A673 (cell line): ENCODE measurements at regions not wholly inside any gene's neighbourhood (a gene's known extent, or its start where the extent isn't known, plus 50 kb on each side); places are given as distances from the start of the nearest gene placed in this dataset.

ENCODE experiments used
- BruUV-seq: library from RNA; stranded (reverse); fragments of 400-500 nt; replicated peaks from 2 replicates; lab custom pipeline; 2021; lab: Mats Ljungman, UMichigan
- CTCF ChIA-PET: fragments of 300-600 bp; sonication (Branson Sonifier 250); formaldehyde crosslinking; loops from one replicate; lab custom pipeline; 2022; ENCODE audit warnings: antibody characterized with exemption; lab: Charles Lee
- POLR2A ChIA-PET: fragments of 300-600 bp; sonication (Branson Sonifier 250); formaldehyde crosslinking; loops from one replicate; lab custom pipeline; 2022; ENCODE audit warnings: antibody characterized with exemption; ENCODE audit not compliant: low non-redundant PET; lab: Charles Lee
- DNase-seq: peaks from one replicate; pipeline ENCODE4 v3.0.0-alpha.2; 2015; ENCODE audit warnings: low spot score
- H3K27ac ChIP-seq: fragments of 200-600 bp; sonication (generic); 2 replicates; pipeline ENCODE4 v1.5.1; 2016; ENCODE audit warnings: mixed run types, low read depth, mild to moderate bottlenecking, mixed read lengths, antibody characterized with exemption, low read length; ENCODE audit not compliant: poor library complexity, severe bottlenecking
- H3K27me3 ChIP-seq: fragments of 200-600 bp; sonication (generic); replicated peaks from 2 replicates; pipeline ENCODE4 v1.6.1; 2017; ENCODE audit warnings: mixed run types, low read depth, mild to moderate bottlenecking, mixed read lengths, antibody characterized with exemption, low read length; ENCODE audit not compliant: insufficient read depth, poor library complexity
- H3K36me3 ChIP-seq: fragments of 200-600 bp; sonication (generic); 2 replicates; pipeline ENCODE4 v1.6.1; 2016; ENCODE audit warnings: mixed run types, mild to moderate bottlenecking, mixed read lengths, antibody characterized with exemption, low read length; ENCODE audit not compliant: insufficient read depth, poor library complexity, severe bottlenecking
- H3K4me1 ChIP-seq: fragments of 200-600 bp; sonication (generic); 2 replicates; pipeline ENCODE4 v1.6.1; 2017; ENCODE audit warnings: mixed run types, mild to moderate bottlenecking, mixed read lengths, antibody characterized with exemption, low read length; ENCODE audit not compliant: insufficient read depth, poor library complexity, severe bottlenecking
- H3K4me3 ChIP-seq: fragments of 200-600 bp; sonication (generic); 2 replicates; pipeline ENCODE4 v1.5.1; 2016; ENCODE audit warnings: low read depth, mixed run types, mild to moderate bottlenecking, mixed read lengths, low read length; ENCODE audit not compliant: poor library complexity, severe bottlenecking
- H3K9me3 ChIP-seq: fragments of 200-600 bp; sonication (generic); 2 replicates; pipeline ENCODE4 v1.6.1; 2016; ENCODE audit warnings: mixed run types, low read depth, mild to moderate bottlenecking, mixed read lengths, antibody characterized with exemption, low read length; ENCODE audit not compliant: poor library complexity, severe bottlenecking
- CTCF ChIP-seq: fragments of 300-800, 200-600 bp; sonication (generic); conservative IDR thresholded peaks from 2 replicates; pipeline ENCODE4 v1.5.1; 2017; ENCODE audit warnings: low read depth, mild to moderate bottlenecking, antibody characterized with exemption, low read length, moderate library complexity, mixed read lengths
- EZH2 ChIP-seq: fragments of 200-600 bp; sonication (generic); IDR thresholded peaks from 2 replicates; pipeline ENCODE4 v1.6.1; 2017; ENCODE audit warnings: borderline replicate concordance, low read depth, mild to moderate bottlenecking, mixed read lengths, antibody characterized with exemption, low read length; ENCODE audit not compliant: poor library complexity, severe bottlenecking
- intact Hi-C: fragments of 100-400 bp; cut with micrococcal nuclease; formaldehyde crosslinking; loops from one replicate; pipeline ENCODE4 v1.10.0; 2022; ENCODE audit not compliant: unreplicated experiment

- ChIA-PET POLR2A (no interaction called here), CTCF (no interaction called here)
- Histone ChIP-seq H3K27ac (no peak overlapping the region), H3K4me3 (no peak overlapping the region), H3K4me1 (no peaks in the 10 kb centered on the region), H3K27me3 (no peaks in the 10 kb centered on the region), H3K9me3 (no peaks in the 10 kb centered on the region), H3K36me3 (no peaks in the 10 kb centered on the region)
- TF ChIP-seq EZH2 (no peak), CTCF (no peak)
- no TSS peak for BruUV-seq
- DNase-seq, result no peak
- intact Hi-C loops, result no loop called here
Measured at GRCh38 chr18:37712776-37713175, 147.2 kb upstream of the CELF4 start.

- CTCF ChIA-PET, result no interaction called here
Measured at GRCh38 chr18:37711766-37712505, 146.3 kb upstream of the CELF4 start.

GRCh38 chr18:37710726-37711125 is 145.1 kb upstream of the CELF4 start:
- H3K27ac ChIP-seq, result no peak overlapping the region
- TF ChIP-seq EZH2 (no peak), CTCF (no peak)
- DNase-seq, result no peak
- H3K36me3 ChIP-seq, result no peaks in the 10 kb centered on the region
- no peaks in the 10 kb centered on the region for H3K9me3 ChIP-seq
- intact Hi-C loops, result no loop called here
- H3K4me3 ChIP-seq, result no peak overlapping the region
- POLR2A ChIA-PET, result no interaction called here
- CTCF ChIA-PET, result no interaction called here
- no peaks in the 10 kb centered on the region for H3K4me1 ChIP-seq
- no peaks in the 10 kb centered on the region for H3K27me3 ChIP-seq
- BruUV-seq, result no TSS peak

More at GRCh38 chr18:37711766-37712505, 146.3 kb upstream of the CELF4 start:
- POLR2A ChIA-PET, result no interaction called here
- no peak overlapping the region for H3K4me3 ChIP-seq
- H3K27me3 ChIP-seq, result no peaks in the 10 kb centered on the region
- H3K27ac ChIP-seq, result no peak overlapping the region
- DNase-seq, result no peak
- H3K9me3 ChIP-seq, result no peaks in the 10 kb centered on the region
- intact Hi-C loops, result no loop called here
- no peaks in the 10 kb centered on the region for H3K36me3 ChIP-seq
- no peak for TF ChIP-seq EZH2
- TF ChIP-seq CTCF, result no peak
- no peaks in the 10 kb centered on the region for H3K4me1 ChIP-seq
- no TSS peak for BruUV-seq
